ENCODE measurements at regions not wholly inside any gene's neighbourhood (a gene's known extent, or its start where the extent isn't known, plus 50 kb on each side); places are given as distances from the start of the nearest gene placed in this dataset.

- Histone ChIP-seq H2AFZ (ENCODE audit: low read length) (peak overlapping the region; percentile 60), H3K27me3 (ENCODE audit: insufficient read depth, low read length) (peaks cover 3% of the 10 kb centered on the region)
Observed at GRCh38 chr5:159451197-159452052, 121.1 kb upstream of the IL12B start.

GRCh38 chr5:159452480-159453167 is 122.3 kb upstream of the IL12B start:
- H3K27me3 ChIP-seq (ENCODE audit: insufficient read depth, low read length): peaks cover 3% of the 10 kb centered on the region
- DNase-seq (ENCODE audit: insufficient read length, low spot score, missing footprints): no peak
- H3K9me3 ChIP-seq (ENCODE audit: low read depth, low read length): no peaks in the 10 kb centered on the region
- no peaks in the 10 kb centered on the region for H4K20me1 ChIP-seq (ENCODE audit: insufficient read depth, low read length)
- H3K4me2 ChIP-seq (ENCODE audit: insufficient read depth, low read length): no peak overlapping the region
- H3K27ac ChIP-seq (ENCODE audit: low read depth, low read length): no peak overlapping the region
- no peaks in the 10 kb centered on the region for H3K79me2 ChIP-seq (ENCODE audit: insufficient read depth, low read length)
- H3K4me1 ChIP-seq (ENCODE audit: insufficient read depth, low read length): peaks cover 22% of the 10 kb centered on the region
- TF ChIP-seq, protein P1, sequence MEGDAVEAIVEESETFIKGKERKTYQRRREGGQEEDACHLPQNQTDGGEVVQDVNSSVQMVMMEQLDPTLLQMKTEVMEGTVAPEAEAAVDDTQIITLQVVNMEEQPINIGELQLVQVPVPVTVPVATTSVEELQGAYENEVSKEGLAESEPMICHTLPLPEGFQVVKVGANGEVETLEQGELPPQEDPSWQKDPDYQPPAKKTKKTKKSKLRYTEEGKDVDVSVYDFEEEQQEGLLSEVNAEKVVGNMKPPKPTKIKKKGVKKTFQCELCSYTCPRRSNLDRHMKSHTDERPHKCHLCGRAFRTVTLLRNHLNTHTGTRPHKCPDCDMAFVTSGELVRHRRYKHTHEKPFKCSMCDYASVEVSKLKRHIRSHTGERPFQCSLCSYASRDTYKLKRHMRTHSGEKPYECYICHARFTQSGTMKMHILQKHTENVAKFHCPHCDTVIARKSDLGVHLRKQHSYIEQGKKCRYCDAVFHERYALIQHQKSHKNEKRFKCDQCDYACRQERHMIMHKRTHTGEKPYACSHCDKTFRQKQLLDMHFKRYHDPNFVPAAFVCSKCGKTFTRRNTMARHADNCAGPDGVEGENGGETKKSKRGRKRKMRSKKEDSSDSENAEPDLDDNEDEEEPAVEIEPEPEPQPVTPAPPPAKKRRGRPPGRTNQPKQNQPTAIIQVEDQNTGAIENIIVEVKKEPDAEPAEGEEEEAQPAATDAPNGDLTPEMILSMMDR (IDR thresholded peaks at IDR 0.05; ENCODE audit: extremely low read depth, low read depth, low read length): no peak
- H3K36me3 ChIP-seq (ENCODE audit: insufficient read depth, low read length): no peaks in the 10 kb centered on the region
- H3K4me3 ChIP-seq (ENCODE audit: insufficient read depth, low read length): no peak overlapping the region
- no peak overlapping the region for H2AFZ ChIP-seq (ENCODE audit: low read length)

More at GRCh38 chr5:159451197-159452052, 121.1 kb upstream of the IL12B start:
- Histone ChIP-seq H3K79me2 (ENCODE audit: insufficient read depth, low read length) (no peaks in the 10 kb centered on the region), H3K4me1 (ENCODE audit: insufficient read depth, low read length) (peaks cover 16% of the 10 kb centered on the region), H4K20me1 (ENCODE audit: insufficient read depth, low read length) (no peaks in the 10 kb centered on the region), H3K9me3 (ENCODE audit: low read depth, low read length) (no peaks in the 10 kb centered on the region), H3K36me3 (ENCODE audit: insufficient read depth, low read length) (no peaks in the 10 kb centered on the region), H3K4me2 (ENCODE audit: insufficient read depth, low read length) (peak overlapping the region; percentile 44), H3K27ac (ENCODE audit: low read depth, low read length) (peak overlapping the region; percentile 64), H3K4me3 (ENCODE audit: insufficient read depth, low read length) (no peak overlapping the region)
- TF ChIP-seq, protein P1 (IDR thresholded peaks at IDR 0.05; ENCODE audit: extremely low read depth, low read depth, low read length): no peak
- peak; percentile 94 for DNase-seq (ENCODE audit: insufficient read length, low spot score, missing footprints)

DNA sequence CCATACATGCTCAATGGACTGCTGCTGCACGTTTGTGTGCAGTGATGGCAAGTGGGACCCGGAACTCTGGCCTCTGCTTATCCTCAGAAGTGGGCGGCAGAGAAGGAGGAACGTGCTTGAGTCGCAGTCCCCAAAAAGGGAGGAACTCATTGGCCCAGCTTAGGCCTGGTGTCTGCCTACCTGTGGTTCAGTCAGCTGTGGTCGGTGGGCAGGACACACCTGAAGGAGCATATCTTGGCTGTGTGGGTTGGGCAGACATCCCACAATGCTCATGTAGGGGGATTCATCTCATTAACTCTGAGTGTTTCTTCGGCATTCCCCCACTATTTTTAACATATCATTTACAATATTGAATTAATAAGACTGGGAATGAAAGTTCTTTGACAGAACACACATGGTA is 122.9 kb upstream of the IL12B start:
- H3K27ac ChIP-seq (ENCODE audit: low read depth, low read length): no peak overlapping the region
- H3K36me3 ChIP-seq (ENCODE audit: insufficient read depth, low read length): no peaks in the 10 kb centered on the region
- TF ChIP-seq, protein P1 (IDR thresholded peaks at IDR 0.05; ENCODE audit: extremely low read depth, low read depth, low read length): no peak
- H4K20me1 ChIP-seq (ENCODE audit: insufficient read depth, low read length): no peaks in the 10 kb centered on the region
- no peak for DNase-seq (ENCODE audit: insufficient read length, low spot score, missing footprints)
- no peak overlapping the region for H2AFZ ChIP-seq (ENCODE audit: low read length)
- H3K9me3 ChIP-seq (ENCODE audit: low read depth, low read length): no peaks in the 10 kb centered on the region
- no peaks in the 10 kb centered on the region for H3K79me2 ChIP-seq (ENCODE audit: insufficient read depth, low read length)
- no peak overlapping the region for H3K4me2 ChIP-seq (ENCODE audit: insufficient read depth, low read length)
- peaks cover 22% of the 10 kb centered on the region for H3K4me1 ChIP-seq (ENCODE audit: insufficient read depth, low read length)
- peaks cover 3% of the 10 kb centered on the region for H3K27me3 ChIP-seq (ENCODE audit: insufficient read depth, low read length)
- no peak overlapping the region for H3K4me3 ChIP-seq (ENCODE audit: insufficient read depth, low read length)

- Histone ChIP-seq H4K20me1 (ENCODE audit: insufficient read depth, low read length) (no peaks in the 10 kb centered on the region), H3K79me2 (ENCODE audit: insufficient read depth, low read length) (no peaks in the 10 kb centered on the region), H2AFZ (ENCODE audit: low read length) (no peak overlapping the region), H3K27ac (ENCODE audit: low read depth, low read length) (no peak overlapping the region), H3K27me3 (ENCODE audit: insufficient read depth, low read length) (peaks cover 3% of the 10 kb centered on the region), H3K4me1 (ENCODE audit: insufficient read depth, low read length) (peaks cover 15% of the 10 kb centered on the region), H3K4me3 (ENCODE audit: insufficient read depth, low read length) (no peak overlapping the region), H3K9me3 (ENCODE audit: low read depth, low read length) (no peaks in the 10 kb centered on the region), H3K36me3 (ENCODE audit: insufficient read depth, low read length) (no peaks in the 10 kb centered on the region), H3K4me2 (ENCODE audit: insufficient read depth, low read length) (no peak overlapping the region)
- DNase-seq (ENCODE audit: insufficient read length, low spot score, missing footprints): no peak
- TF ChIP-seq, protein P1 (IDR thresholded peaks at IDR 0.05; ENCODE audit: extremely low read depth, low read depth, low read length): no peak
Observed at GRCh38 chr5:159456261-159456660, 126.0 kb upstream of the IL12B start.

Measured in osteoblast (primary cell).